ENCODE measurements at regions not wholly inside any gene's neighbourhood (a gene's known extent, or its start where the extent isn't known, plus 50 kb on each side); places are given as distances from the start of the nearest gene placed in this dataset.
A peak's percentile ranks its signal among the peaks of the same experiment; 100 is the strongest.

DNA sequence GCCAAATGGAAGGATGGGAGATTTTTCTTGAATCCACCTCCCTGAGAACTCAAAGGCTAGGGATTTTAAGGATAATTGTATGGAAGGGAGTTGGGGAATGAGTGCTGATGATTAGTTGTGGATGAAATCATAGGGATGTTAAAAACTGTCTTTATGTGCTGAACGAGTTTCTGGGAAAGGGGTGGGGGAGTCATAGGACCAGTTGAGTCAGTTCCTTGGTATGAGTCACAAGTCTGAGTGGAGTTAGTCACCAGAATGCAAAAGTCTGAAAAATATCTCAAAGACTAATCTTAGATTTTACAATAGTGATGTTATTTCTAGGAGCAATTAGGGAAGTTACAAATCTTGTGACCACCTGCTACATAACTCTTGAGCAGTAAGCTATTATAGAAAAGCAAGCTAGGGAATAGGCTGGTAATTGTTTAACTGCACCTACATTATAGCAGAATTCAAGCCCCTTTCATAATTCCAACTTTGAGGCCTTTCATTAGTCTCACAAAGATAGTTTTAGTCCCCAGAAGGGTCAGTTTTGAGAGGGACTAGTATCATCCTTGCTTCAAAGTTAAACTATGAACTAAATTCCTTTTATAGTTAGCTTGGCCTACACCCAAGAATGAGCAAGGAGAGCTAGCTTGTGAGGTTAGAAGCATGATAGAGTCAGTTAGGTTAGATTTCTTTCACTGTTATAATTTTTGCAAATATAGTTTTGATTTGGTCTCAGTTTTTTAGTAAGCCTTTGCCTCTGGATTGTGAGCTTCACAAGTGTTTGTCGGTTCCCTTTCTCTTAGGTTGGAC, 668.0 kb downstream of the ETS1 start:
- peak; percentile 44 for DNase-seq

DNA sequence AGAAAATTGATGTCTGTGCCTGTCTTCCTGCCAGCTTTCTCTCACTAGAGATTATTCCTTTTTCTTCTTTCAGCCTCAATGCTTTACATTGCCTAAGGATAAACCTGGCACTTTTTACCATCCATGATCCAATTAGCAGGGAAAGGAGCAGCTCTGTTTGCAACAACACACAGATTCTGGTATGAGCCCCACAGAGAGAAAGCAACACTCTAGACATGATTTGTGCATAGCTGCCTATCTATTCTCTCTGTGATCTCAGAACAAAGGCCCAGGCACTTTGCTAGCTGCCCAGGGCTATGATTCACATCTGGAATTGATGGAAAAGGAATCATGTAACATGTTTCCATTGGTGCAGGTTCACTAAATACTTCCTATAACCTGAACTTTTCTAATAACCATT, 685.0 kb downstream of the ETS1 start:
- no peak for DNase-seq

DNA sequence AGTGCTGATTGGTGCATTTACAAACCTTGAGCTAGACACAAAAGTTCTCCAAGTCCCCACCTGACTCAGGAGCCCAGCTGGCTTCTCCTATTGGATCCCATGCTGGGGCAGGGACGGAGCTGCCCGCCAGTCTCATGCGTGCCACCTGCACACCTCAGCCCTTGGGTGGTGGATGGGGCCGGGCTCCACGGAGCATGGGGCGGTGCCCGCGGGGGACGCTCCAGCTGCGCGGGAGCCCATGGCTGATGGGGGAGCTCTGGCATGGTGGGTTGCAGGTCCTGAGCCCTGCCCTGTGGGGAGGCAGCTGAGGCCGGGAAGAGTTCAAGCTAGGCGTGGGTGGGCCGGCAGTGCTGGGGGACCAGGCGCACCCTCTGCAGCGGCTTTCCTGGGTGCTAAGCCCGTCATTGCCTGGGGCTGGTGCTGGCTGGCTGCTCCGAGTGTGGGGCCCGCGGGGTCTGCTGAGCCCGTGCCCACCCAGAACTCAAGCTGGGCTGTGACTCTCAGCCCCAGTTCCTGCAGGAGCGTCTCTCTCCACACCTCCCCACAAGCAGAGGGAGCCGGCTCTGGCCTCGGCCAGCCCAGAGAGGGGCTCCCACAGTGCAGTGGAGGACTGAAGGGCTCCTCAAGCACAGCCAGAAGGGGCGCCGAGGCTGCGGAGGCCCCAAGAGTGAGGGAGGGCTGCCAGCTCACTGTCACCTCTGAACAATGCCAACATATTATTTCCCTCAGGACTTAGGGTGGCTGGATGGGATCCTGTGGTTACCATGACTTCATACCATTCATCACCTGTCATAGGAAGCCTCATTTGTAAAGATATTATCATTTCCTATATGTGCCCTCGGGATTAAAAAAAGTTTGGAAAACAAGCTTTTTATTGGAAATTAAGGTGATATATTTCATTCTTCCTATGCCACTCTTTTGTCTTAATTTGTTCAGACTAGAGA, 688.7 kb downstream of the ETS1 start:
- DNase-seq = no peak

DNA sequence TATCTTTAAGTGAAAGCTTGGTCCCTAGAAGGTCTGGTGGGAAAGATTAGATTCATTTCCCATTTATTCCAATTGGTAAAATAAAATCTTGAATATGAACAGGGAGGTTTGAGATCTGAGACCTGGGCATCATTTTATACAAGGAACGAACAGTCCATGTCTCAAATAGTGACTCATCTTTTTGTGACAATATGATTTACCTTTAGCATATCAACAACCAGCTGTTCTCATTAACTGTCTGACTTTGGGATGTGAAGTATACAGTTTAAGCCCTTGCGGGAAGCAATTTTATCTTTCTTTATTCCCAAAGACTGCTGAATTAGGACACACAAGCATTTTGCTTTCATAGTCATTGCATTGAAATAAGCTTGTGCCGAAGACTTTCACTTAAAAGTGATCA, 691.6 kb downstream of the ETS1 start:
- DNase-seq = no peak

DNA sequence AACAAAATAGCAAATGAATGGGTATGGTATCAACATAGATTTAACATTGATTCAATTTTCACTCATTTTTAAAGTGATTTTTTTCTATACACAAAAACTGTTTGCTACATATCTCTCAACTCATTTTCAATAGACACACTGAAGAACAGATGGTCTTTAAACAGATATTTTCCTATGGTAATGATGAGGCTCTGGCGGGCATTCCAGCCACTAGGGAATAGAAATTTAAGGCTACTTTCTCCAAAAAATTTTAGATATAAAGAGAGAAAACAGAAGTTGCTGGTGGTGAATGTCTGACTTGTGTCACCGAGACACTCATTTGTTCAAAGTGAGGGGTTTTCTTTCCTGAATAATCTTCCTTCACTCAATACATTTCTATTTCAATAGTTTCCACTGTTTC, 693.0 kb downstream of the ETS1 start:
- no peak for DNase-seq

DNA sequence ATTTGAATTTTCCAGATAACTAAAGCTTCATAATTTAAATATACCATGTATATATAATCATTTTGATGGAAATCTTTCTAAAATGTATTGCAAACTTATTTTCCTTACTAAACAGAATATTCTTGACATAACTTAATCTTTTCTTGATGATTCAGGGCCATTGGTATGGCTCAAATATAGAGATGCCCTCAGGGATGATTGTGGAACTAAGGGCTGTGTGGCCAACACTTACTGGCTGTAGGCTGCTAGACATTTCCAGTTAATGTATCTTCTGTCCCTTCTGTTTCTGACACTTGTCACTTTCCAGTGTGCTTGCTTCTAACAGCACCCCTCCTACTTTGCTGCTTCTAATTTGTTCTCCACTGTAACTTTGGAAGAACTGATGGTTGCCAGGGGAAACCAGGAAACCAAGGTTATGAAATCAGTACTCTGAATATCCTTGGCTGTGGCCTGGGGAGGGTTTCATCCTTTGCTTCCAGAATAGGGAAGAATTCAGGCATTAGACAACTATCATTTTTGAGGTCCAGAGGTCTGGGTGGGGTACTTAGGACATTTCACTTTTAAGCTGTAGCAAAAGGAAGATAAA, 697.2 kb downstream of the ETS1 start:
- DNase-seq = no peak

DNA sequence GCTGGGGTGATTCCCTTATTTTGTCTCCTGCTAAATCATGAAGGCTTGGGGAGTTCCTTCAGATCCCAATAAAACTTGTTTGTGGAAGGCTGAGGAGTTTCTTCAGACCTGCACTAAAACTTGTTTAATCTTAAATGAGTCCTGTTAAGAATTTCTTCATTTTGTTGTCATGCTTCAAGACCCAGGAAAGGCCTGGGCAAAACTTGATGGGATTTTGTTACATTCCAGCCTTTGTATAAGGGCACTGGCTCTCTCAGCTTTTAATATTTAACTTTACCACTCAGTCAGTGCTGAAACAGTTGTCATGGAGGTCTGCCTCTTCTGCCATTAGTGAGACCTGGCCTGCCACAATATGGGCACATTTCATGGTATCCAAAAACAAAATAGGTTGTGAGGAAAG, 699.0 kb downstream of the ETS1 start:
- no peak for DNase-seq

DNA sequence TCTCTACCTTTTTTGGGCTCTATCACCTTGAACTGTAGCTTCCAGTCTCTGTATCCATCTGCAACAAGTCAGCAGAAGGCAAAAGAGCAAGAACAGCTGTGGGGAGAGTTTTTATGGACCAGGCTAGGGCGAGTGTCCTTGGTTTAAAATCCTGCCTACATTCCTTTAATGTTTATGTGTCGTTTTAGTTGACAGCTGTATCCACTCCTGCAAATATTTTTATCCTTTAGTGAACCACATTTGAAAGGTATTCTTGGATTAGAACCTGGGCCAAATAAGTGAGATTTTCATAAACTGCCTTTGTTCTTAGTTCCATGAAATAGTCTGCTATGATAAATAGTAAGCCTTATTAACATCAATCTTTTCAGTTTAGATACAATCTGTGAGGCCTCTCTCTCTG, 712.2 kb downstream of the ETS1 start:
- DNase-seq = no peak

DNA sequence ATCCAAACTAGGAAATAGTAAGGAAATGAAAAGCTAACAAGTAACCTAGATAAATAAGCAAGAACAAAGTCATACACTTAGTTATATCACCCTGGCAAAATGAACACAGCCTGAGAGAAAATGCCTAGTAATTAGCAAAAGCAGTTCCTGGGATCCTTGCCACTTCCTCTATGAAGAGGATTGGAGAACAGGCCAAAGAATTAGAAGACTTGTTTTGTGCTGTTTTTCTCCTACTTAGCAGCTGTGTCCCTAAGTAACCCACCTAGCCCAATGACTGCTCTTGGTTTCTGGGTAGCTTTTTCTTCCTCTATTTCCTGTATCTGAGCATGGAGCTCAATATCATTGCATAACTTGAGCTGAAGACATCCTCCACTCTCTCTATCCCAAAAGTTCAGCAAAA, 713.9 kb downstream of the ETS1 start:
- DNase-seq = no peak

DNA sequence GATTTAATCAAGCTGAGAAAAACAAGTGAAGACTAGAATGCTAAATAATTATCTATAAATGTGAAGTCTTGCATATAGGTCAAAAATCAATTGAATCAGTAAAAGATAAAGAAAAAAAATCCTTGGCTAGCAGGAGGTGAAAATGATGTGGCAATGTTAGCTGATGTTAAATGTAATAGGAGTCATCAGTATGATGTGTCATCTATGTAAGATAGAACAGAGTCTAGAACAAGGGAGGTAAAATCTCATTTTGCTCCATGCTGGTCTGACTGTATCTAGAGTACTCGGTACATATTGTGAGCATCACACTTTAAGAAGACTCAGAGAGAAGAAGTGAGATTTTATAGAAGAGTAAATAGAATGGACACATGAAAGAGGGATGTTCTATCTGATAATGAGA, 721.2 kb downstream of the ETS1 start:
- DNase-seq = no peak

DNA sequence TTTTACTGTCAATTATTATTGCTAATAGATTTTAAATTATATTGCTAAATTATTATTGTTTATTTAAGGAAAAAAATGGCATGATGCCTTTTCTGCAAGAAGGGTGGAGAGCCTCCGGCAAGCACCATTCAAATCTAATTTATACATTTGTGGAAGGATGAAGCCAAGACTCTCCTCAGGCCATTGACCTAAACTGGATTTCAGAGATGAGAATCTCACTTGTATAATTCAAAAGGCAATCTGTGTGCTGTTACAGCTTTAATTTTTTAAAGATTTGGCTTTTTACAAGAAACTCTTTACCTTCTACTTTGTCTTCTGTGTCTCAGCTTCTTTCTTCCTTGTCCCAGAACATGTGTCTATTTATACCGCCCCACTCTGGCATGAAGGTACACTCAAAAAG, 722.5 kb downstream of the ETS1 start:
- DNase-seq = no peak

DNA sequence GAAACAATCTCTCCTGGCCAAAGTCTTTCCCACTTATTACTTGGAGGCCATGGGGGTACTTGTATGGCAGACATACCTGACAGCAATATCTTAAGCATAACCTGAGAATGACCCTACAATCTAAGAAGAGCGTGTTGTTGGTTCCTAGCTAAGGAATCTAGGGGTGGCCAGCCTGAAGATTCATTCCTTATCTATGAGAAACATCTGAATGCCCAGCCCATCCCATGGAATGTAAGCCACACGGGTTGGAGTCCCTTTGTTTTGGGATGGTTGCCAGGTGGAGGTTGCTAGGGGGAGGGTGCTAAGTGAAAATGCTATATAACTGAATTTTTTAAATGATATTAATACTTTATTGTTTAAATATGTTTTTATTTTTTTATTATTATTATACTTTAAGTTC, 725.0 kb downstream of the ETS1 start:
- DNase-seq = no peak

DNA sequence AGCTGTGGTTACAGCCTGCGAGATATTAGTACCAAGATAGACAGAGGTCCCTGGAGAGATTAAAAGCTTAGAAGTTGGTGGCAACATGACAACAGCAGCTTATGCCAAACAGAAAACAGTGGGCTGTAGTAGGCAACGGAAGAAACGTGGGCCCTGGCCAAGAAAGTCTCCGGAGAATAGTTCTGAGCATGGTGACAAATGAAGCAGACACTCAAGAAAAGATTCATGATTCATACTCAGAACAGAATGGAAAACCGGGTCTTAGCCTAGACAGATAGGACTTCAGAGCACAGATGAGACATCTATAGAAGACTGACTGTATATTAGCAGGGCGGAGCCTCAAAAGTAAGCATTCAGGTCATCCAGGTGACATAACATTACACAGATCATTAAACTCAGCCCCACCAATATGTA, 727.4 kb downstream of the ETS1 start:
- no peak for DNase-seq

DNA sequence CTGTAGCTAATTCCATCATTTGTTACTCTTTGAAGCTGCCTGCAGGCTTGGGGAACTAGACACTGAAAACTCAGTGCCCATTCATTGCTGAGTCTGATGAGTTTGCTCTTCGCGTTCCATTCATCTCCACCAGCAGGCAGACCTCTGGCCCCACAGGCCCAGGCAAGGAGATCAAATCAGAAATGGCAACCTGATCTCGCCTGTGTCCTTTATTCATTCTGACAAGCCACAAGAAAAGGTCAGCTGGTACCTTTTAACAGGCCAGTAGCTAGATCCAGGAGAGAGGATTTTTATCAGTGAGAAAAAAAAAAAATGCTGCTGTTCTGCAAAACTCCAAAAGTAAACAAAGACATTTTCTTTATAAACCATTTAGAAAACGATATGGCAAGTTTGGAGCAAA, 742.5 kb downstream of the ETS1 start:
- no peak for DNase-seq

DNA sequence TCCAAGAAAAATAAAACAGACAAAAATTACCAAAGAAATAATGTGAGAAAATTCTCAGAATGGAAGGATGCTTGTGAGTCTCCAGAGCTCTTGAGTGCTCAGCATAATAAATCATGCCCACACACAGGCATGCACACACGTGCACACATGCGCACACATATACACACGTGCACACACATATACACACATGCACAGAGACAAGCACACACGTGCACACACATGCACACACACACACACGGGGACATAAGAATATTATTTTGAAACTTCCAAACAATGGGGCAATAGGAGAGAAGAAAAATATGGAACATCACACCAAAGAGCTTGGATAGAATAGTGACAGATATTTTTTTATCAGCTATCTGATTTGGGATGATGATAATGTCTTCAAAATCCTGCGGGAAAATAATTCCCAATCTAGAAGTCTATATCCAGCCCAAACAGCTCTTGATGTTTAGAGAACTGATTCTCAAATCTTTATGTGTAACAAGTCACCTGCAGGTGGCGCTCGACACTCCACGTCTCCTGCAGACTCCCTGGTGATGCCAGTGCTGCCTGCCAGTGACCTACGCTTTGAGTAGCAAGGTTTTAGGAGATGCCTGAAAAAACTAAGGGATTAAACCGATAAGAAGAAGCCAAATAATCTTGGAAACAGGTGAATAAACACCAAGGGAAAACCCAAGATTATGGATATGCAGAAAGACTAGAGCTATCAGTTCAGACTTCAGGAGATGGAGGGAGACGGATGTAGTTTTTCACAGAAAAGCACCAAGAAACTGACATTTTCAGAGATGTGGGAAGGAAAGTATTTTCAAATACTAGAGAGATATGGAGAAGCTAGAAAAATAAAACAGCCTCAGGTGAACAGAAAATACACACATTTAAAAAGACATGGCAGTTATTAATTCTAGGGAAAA, 743.6 kb downstream of the ETS1 start:
- peak; percentile 64 for DNase-seq

DNA sequence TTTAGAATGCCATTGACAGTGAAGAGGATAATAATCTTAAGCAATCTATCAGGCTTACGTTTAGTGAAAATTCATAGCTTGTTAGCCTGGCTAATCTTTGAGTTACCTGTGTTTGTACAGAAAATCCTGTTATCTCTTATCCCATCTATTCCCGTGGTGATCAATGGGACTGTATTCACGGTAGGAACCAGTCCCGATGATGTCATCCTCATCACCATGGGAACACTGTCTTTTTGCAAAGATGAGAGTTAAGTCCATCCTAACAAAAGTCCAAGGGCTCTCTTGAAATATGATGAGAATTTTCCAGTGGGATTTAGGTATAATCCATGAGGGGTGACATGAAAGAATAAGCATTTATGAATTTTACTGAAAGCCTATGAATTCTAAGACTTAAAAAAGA, 762.2 kb downstream of the ETS1 start:
- DNase-seq = no peak

DNA sequence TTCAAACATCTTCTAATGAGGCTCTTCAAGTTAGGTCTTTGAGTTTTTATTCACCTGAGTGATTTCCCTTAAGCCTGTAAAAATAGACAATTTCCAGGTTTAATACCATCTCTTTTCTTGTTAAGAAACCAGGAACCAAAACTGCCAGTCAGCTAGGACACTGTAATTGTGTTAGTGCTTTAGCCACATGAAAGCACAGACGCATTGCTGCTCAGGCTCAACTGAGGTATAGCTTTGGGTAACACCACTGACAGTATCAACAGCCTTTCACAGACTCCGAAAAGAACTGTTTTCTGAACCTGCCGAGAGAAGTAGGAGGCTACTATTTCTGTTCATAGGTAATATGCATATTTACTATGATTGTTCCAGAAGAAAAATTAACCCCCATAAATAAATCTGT, 768.7 kb downstream of the ETS1 start:
- no peak for DNase-seq

DNA sequence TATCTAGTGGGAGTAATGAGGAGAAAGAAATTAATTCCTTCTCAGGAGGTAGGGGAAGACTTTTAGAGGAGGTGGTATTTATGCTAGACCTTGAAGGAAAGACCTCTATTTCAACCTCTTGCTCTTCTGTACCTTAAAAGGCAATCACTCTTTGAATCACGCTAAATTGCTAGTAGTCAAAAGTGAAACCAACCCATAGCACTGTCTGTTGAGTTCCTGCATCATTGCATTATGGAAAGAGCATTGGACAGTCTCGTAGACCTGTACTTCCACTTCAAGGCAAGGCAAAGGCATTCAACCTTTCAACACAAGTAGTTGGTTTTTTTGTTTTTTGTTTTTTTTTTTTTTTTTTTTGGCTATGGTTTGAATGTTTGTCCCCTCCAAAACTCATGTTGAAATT, 770.4 kb downstream of the ETS1 start:
- DNase-seq = no peak

DNA sequence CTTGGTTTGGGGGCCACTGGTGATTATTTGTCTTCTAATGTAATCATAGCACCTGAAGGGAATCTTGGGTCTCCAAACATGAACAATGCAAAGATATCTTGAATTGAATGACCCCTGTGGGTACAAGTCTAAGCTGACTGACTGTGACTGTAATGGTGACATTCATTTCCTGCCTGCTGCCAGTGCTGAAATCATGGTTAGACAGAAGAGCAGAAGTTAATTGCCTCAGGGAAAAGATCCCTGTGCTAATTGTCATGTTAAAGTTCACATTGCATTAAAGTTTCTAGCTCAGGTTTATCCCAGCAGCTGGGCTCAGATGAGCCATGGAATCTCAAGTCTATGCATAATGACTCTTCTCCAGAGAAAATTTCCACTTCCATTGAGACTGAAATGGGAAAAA, 772.0 kb downstream of the ETS1 start:
- no peak for DNase-seq

DNA sequence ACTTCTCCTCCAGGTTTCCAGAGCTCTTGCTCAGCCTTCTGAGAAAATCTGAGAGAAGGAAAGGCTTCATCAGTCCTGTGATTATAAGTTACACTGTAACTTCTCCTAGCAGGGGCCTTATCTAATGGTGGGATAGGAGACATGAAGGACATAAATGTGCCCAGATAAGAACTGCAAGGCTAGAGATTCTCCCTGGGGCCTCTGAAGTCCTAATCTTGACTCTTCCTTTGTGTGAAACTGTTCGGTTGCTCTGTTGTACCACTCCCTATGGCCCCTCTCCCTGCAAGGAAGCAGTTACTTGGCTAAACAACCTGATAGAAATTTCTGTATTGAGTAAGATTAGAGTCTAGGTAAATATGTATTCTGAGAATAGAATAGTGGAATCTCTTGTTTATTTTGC, 780.9 kb downstream of the ETS1 start:
- no peak for DNase-seq

DNA sequence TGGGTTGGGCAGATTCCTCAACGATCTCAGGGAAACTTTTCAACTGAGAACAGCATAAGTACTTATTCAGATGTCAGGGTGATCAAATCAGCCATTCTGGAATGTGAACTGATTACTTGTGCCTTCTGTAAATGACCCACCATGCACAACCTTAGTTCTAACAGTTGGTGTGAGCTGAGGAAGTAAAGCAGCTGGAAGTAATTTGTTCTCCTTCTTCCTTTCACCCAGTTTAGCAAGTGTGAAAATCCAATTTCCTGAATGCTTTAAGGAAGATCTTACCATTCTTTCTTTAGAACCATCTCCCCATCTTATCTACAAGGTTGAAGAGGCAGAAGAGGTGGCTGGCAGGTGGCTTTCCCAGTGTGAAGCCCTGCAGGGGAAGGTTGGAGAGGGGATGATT, 781.6 kb downstream of the ETS1 start:
- DNase-seq = no peak

DNA sequence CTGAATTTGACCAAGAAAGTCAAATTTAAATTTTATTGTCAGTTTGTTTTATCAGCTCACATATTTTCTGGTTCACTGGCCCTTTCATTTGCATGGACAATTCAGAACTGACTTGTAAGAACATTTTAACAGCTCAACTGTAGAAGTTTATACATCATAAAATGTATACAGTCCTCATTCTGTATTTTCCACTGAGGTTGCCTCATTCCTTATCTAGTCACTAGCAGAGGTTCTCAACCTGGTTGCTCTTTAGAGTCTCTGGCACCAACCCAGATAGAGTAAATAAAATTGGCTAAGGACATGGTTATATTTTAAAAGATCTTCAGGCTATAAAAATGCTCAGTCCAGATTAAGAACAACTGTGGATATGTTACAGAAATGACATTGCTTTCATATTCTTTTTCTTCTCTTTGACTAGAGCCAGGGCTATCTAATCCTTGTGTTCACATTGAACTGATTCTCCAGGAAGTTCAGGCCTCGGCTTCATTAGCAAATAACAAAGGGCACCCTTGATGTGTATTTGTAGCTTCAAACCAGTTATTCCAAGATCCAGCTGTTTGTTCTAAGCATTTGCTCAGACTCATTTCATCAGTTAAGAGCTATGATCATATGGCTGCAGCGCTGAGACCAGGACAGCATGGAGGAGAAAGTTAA, 782.5 kb downstream of the ETS1 start:
- DNase-seq = no peak
